SHP77 treated with DMSO at 0.1 percent for 48 hours (cell line): ENCODE measurements at regions not wholly inside any gene's neighbourhood (a gene's known extent, or its start where the extent isn't known, plus 50 kb on each side); places are given as distances from the start of the nearest gene placed in this dataset.
"Not testable (repeated sequence)": the region's sequence is repeated elsewhere in the genome, so short reads cannot be mapped to it uniquely, and the experiment has no call there.

Source experiments
- DNase-seq: peaks from one replicate; lab custom pipeline; 2025; lab: John Stamatoyannopoulos, UW

- not testable (repeated sequence) for DNase-seq
Measured at GRCh38 chr10:109729895-109730294, 193.4 kb downstream of the XPNPEP1 start.

- DNase-seq = no peak
Measured at GRCh38 chr10:109727436-109727835, 195.9 kb downstream of the XPNPEP1 start.

- DNase-seq = no peak
Measured at GRCh38 chr10:109726473-109726872, 196.8 kb downstream of the XPNPEP1 start.

- no peak for DNase-seq
Measured at GRCh38 chr10:109723305-109723704, 200.0 kb downstream of the XPNPEP1 start.

GRCh38 chr10:109721453-109722064 lies 201.8 kb downstream of the XPNPEP1 start:
- no peak for DNase-seq

- no peak for DNase-seq
Measured at GRCh38 chr10:109706026-109706560, 217.2 kb downstream of the XPNPEP1 start.

GRCh38 chr10:109701633-109702215 lies 221.6 kb downstream of the XPNPEP1 start:
- DNase-seq = no peak

- no peak for DNase-seq
Measured at GRCh38 chr10:109698882-109699664, 224.2 kb downstream of the XPNPEP1 start.

GRCh38 chr10:109698086-109698485 lies 225.2 kb downstream of the XPNPEP1 start:
- peak; percentile 88 for DNase-seq

- DNase-seq = peak; percentile 60
Measured at GRCh38 chr10:109696981-109697775, 226.1 kb downstream of the XPNPEP1 start.

GRCh38 chr10:109696462-109696861 lies 226.8 kb downstream of the XPNPEP1 start:
- no peak for DNase-seq

GRCh38 chr10:109695988-109696387 lies 227.3 kb downstream of the XPNPEP1 start:
- DNase-seq = no peak

GRCh38 chr10:109689785-109690184 lies 233.5 kb downstream of the XPNPEP1 start:
- no peak for DNase-seq

- DNase-seq = no peak
Measured at GRCh38 chr10:109679478-109679877, 243.8 kb downstream of the XPNPEP1 start.

GRCh38 chr10:109678857-109679256 lies 244.5 kb downstream of the XPNPEP1 start:
- no peak for DNase-seq

GRCh38 chr10:109676703-109677102 lies 246.6 kb downstream of the XPNPEP1 start:
- no peak for DNase-seq

GRCh38 chr10:109668703-109669102 lies 254.6 kb downstream of the XPNPEP1 start:
- no peak for DNase-seq

GRCh38 chr10:109668154-109668665 lies 255.1 kb downstream of the XPNPEP1 start:
- DNase-seq = no peak

GRCh38 chr10:109665321-109665720 lies 258.0 kb downstream of the XPNPEP1 start:
- no peak for DNase-seq

- no peak for DNase-seq
Measured at GRCh38 chr10:109664554-109664953, 258.8 kb downstream of the XPNPEP1 start.

GRCh38 chr10:109663122-109663521 lies 260.2 kb downstream of the XPNPEP1 start:
- no peak for DNase-seq

GRCh38 chr10:109652612-109653011 lies 270.7 kb downstream of the XPNPEP1 start:
- DNase-seq = not testable (repeated sequence)
